GM12878 (cell line): ENCODE measurements at regions not wholly inside any gene's neighbourhood (a gene's known extent, or its start where the extent isn't known, plus 50 kb on each side); places are given as distances from the start of the nearest gene placed in this dataset.

Source experiments
- ATAC-seq: fragments of 200-7000 bp; cut with Tn5 transposase; 3 replicates; pipeline ENCODE4 v1.9.1; 2020; ENCODE audit warnings: mild to moderate bottlenecking, moderate library complexity
- BruUV-seq: library from RNA; stranded (reverse); fragments of 400-500 nt; replicated peaks from 2 replicates; lab custom pipeline; 2021; lab: Mats Ljungman, UMichigan
- CTCF ChIA-PET: fragments of 300-600 bp; sonication (Branson Sonifier 250); formaldehyde crosslinking; extraction: SDS; loops from one replicate; lab custom pipeline; 2021; ENCODE audit warnings: inconsistent platforms; lab: Yijun Ruan, JAX
- POLR2A ChIA-PET: fragments of 350-600 bp; formaldehyde crosslinking; extraction: SDS; loops from one replicate; lab custom pipeline; 2021; ENCODE audit warnings: inconsistent platforms; lab: Charles Lee
- RAD21 ChIA-PET: fragments of 300-600 bp; sonication (Branson Sonifier 250); formaldehyde crosslinking; loops from one replicate; lab custom pipeline; 2023; ENCODE audit warnings: antibody characterized with exemption; ENCODE audit not compliant: unreplicated experiment; lab: Charles Lee
- SMC1A ChIA-PET: fragments of 300-600 bp; sonication (Branson Sonifier 250); formaldehyde crosslinking; loops from one replicate; lab custom pipeline; 2023; ENCODE audit not compliant: unreplicated experiment, uncharacterized antibody; lab: Charles Lee
- DNase-seq: peaks from one replicate; pipeline ENCODE4 v3.0.0-alpha.2; 2011; ENCODE audit warnings: low read depth, low spot score
- FAIRE-seq: peaks from 3 replicates; lab custom pipeline; 2011; peaks lifted over from hg19 to GRCh38; lab: Jason Lieb, UNC
- H2AFZ ChIP-seq: 2 replicates; pipeline ENCODE4 v1.6.0; 2011; ENCODE audit warnings: low read depth, low read length, control low read depth; ENCODE audit not compliant: control insufficient read depth
- H3K27ac ChIP-seq: 2 replicates; pipeline ENCODE4 v1.5.1; 2011; ENCODE audit warnings: control low read depth; ENCODE audit not compliant: control insufficient read depth, insufficient read depth
- H3K27me3 ChIP-seq, 2 experiments: replicated peaks in 1 of 2; 2 replicates each; pipeline versions ENCODE4 v1.6.0 to v1.6.1; 2011; ENCODE audit warnings: low read length in 1 of 2; ENCODE audit not compliant: control insufficient read depth in 2 of 2, insufficient read depth in 2 of 2
- H3K36me3 ChIP-seq, 2 experiments: 2 replicates each; pipeline ENCODE4 v1.5.1; 2011; ENCODE audit warnings: low read length in 1 of 2; ENCODE audit not compliant: control insufficient read depth in 2 of 2, insufficient read depth in 2 of 2
- H3K4me1 ChIP-seq: 2 replicates; pipeline ENCODE4 v1.6.1; 2011; ENCODE audit warnings: mild to moderate bottlenecking, low read length, moderate library complexity, mixed read lengths; ENCODE audit not compliant: control insufficient read depth, insufficient read depth
- H3K4me2 ChIP-seq: 2 replicates; pipeline ENCODE4 v1.6.0; 2011; ENCODE audit warnings: control low read depth; ENCODE audit not compliant: control insufficient read depth, insufficient read depth
- H3K4me3 ChIP-seq: fragments of 200-600 bp; sonication (generic); 2 replicates; pipeline ENCODE4 v1.5.1; 2016
- H3K79me2 ChIP-seq: 2 replicates; pipeline ENCODE4 v1.6.0; 2011; ENCODE audit warnings: low read length; ENCODE audit not compliant: control insufficient read depth, insufficient read depth
- H3K9ac ChIP-seq: 2 replicates; pipeline ENCODE4 v1.8.0; 2011; ENCODE audit warnings: low read length, control low read depth, mixed read lengths; ENCODE audit not compliant: control insufficient read depth, insufficient read depth
- H3K9me3 ChIP-seq: replicated peaks from 3 replicates; pipeline ENCODE4 v1.5.1; 2011; ENCODE audit warnings: mild to moderate bottlenecking, low read length; ENCODE audit not compliant: control insufficient read depth, insufficient read depth
- H4K20me1 ChIP-seq: 2 replicates; pipeline ENCODE4 v1.6.0; 2011; ENCODE audit not compliant: control insufficient read depth, insufficient read depth
- ATF3 ChIP-seq: IDR thresholded peaks from 2 replicates; pipeline ENCODE4 v1.6.1; 2011; ENCODE audit warnings: low read depth, mild to moderate bottlenecking, low read length, moderate library complexity, borderline replicate concordance; ENCODE audit errors: extremely low read depth
- GATAD2B ChIP-seq: fragments of 450-650 bp; conservative IDR thresholded peaks from 2 replicates; pipeline ENCODE4 v1.6.1; 2017; ENCODE audit warnings: low read depth, mild to moderate bottlenecking, moderate library complexity
- IRF5 ChIP-seq: fragments of 450-650 bp; IDR thresholded peaks from 2 replicates; pipeline ENCODE4 v1.6.1; 2017; ENCODE audit warnings: borderline replicate concordance
- JUNB ChIP-seq: IDR thresholded peaks from 2 replicates; pipeline ENCODE4 v1.6.1; 2016; ENCODE audit warnings: antibody characterized with exemption, mild to moderate bottlenecking
- KAT2A ChIP-seq: conservative IDR thresholded peaks from 2 replicates; pipeline ENCODE4 v1.6.1; 2011; ENCODE audit warnings: low read depth, low read length; ENCODE audit not compliant: control insufficient read depth
- NRF1 ChIP-seq: conservative IDR thresholded peaks from 2 replicates; pipeline ENCODE4 v1.6.1; 2011; ENCODE audit warnings: mild to moderate bottlenecking, low read depth, low read length, improper control_type of control experiment
- ZNF384 ChIP-seq: IDR thresholded peaks from 2 replicates; pipeline ENCODE4 v1.6.1; 2012; ENCODE audit warnings: low read depth, mild to moderate bottlenecking, low read length, improper control_type of control experiment, borderline replicate concordance
- WGBS: methylation state at CpG from one replicate; pipeline ENCODE4 v1.1.6; 2016; ENCODE audit warnings: low lambda C conversion rate; ENCODE audit not compliant: insufficient replicate concordance, insufficient coverage; ENCODE audit errors: missing lambda C conversion rate; 5-methylcytosine and 5-hydroxymethylcytosine counted together
- in situ Hi-C: fragments of 300-500 bp; cut with MboI; formaldehyde crosslinking; loops from 9 replicates; pipeline ENCODE4 v1.14.3; 2018; ENCODE audit warnings: mixed read lengths
- intact Hi-C: fragments of 100-400 bp; cut with micrococcal nuclease; formaldehyde crosslinking; loops from one replicate; pipeline ENCODE4 v1.14.2; 2022; ENCODE audit not compliant: unreplicated experiment

DNA sequence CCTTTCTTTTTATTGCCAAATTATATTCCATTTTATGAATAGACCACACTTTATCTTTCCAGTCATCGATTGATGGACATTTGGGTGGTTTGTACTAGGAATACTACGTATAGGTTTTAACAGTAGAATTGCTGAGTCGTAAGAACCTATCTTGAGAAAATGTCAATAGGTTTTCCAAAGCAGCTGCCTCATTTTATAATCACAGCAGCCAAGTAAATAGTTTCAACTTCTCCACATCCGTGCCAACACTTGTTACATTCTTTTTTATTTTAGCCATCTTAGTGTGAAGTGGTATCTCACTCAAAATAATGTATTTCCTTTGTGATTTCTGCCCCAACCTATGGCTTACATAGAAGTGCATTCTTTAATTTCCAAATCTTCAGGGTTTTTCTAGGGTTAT, 479.2 kb downstream of the CDH26 start (continued):
- TF ChIP-seq NRF1 (no peak), KAT2A (no peak), GATAD2B (no peak), JUNB (no peak)

DNA sequence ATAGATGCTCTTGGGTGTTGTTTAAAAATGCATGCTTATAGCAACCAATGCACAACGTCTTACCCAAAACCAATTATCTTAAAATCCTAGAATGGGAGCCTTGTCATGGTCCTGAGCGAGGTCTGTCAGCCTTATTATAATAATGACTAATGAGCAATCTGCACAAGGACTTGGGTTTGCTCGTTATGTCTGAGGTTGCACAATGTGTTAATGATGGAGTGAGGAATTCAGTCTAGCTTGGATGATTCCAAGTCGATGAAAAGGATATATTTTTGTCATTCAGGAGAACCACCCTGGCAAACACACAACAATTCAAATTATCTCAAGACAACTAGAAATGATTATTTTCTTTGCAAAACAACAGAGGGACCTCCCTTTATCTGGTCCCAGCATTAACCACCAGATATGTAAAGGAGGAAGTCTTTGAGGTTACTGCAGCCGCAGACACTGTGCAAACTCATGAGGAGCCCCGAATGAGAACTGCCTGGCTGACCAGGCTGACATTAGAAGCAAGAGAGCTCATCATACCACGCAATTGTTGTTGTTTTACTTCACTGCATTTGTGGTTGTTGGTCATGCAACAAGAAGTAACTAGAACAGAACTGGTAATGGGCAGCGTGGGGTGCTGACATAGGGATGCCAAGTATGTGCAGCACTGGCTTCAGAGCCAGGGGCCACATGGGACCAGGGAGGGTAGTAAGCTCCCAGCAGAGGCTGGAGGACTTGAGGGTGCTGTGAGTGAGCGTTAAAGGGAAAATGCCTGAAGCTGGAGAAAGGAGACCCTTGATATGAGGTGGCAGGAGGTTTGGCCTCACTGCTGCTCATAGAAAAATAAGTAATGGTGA, 488.3 kb downstream of the CDH26 start:
- POLR2A ChIA-PET: no interaction called here
- H3K79me2 ChIP-seq: no peaks in the 10 kb centered on the region
- FAIRE-seq: no peak
- no TSS peak for BruUV-seq
- no peak overlapping the region for H2AFZ ChIP-seq
- H3K9me3 ChIP-seq: no peaks in the 10 kb centered on the region
- H3K36me3 ChIP-seq: no peaks in the 10 kb centered on the region
- WGBS: under 1% methylated on average over 9 of the region's 9 CpGs
- RAD21 ChIA-PET: no interaction called here
- no peak for TF ChIP-seq ATF3
- TF ChIP-seq ZNF384: no peak
- TF ChIP-seq IRF5: no peak
- TF ChIP-seq, all 136 proteins: peak for 0
- Histone ChIP-seq H3K4me3 (no peak overlapping the region), H3K27ac (no peak overlapping the region), H3K9ac (no peak overlapping the region), H3K27me3 (no peaks in the 10 kb centered on the region), H3K4me2 (no peak overlapping the region), H4K20me1 (no peaks in the 10 kb centered on the region), H3K4me1 (no peaks in the 10 kb centered on the region)
- ChIA-PET SMC1A (no interaction called here), CTCF (no interaction called here)
- no peak for DNase-seq
- in situ Hi-C loops: no loop called here
- ATAC-seq: no peak
- intact Hi-C loops: no loop called here
